LNCaP clone FGC (cell line): ENCODE measurements at regions not wholly inside any gene's neighbourhood (a gene's known extent, or its start where the extent isn't known, plus 50 kb on each side); places are given as distances from the start of the nearest gene placed in this dataset.
"Not testable (repeated sequence)": the region's sequence is repeated elsewhere in the genome, so short reads cannot be mapped to it uniquely, and the experiment has no call there.

Experiments
- DNase-seq: peaks from one replicate; pipeline ENCODE4 v3.0.0-alpha.2; 2011; ENCODE audit warnings: low read depth
- H3K4me3 ChIP-seq: 2 replicates; pipeline ENCODE4 v1.5.1; 2011; ENCODE audit warnings: mild to moderate bottlenecking, low read depth, low read length, control low read depth
- CTCF ChIP-seq: IDR thresholded peaks from 2 replicates; pipeline ENCODE4 v1.5.1; 2012; ENCODE audit warnings: mild to moderate bottlenecking; ENCODE audit not compliant: control insufficient read depth, insufficient read depth; ENCODE audit errors: extremely low read depth

- no peak for DNase-seq
- TF ChIP-seq CTCF: no peak
- no peak overlapping the region for H3K4me3 ChIP-seq
Observed at GRCh38 chr17:65307081-65307960, 170.2 kb downstream of the RGS9 start.

GRCh38 chr17:65305778-65306177, 168.6 kb downstream of the RGS9 start:
- DNase-seq: no peak
- H3K4me3 ChIP-seq: no peak overlapping the region
- no peak for TF ChIP-seq CTCF

- no peak for TF ChIP-seq CTCF
- no peak overlapping the region for H3K4me3 ChIP-seq
- DNase-seq: no peak
Observed at GRCh38 chr17:65305116-65305515, 167.9 kb downstream of the RGS9 start.

- DNase-seq, H3K4me3 ChIP-seq: not testable (repeated sequence)
Observed at GRCh38 chr17:65301882-65302281, 164.7 kb downstream of the RGS9 start.

GRCh38 chr17:65301184-65301583, 164.0 kb downstream of the RGS9 start:
- TF ChIP-seq CTCF: no peak
- no peak overlapping the region for H3K4me3 ChIP-seq
- DNase-seq: no peak

- DNase-seq: no peak
- H3K4me3 ChIP-seq: no peak overlapping the region
- TF ChIP-seq CTCF: no peak
Observed at GRCh38 chr17:65297916-65298315, 160.7 kb downstream of the RGS9 start.

- no peak overlapping the region for H3K4me3 ChIP-seq
- TF ChIP-seq CTCF: no peak
- DNase-seq: no peak
Observed at GRCh38 chr17:65297384-65297783, 160.2 kb downstream of the RGS9 start.
